Left hindlimb (tissue), 1 donor: ENCODE measurements at regions not wholly inside any gene's neighbourhood (a gene's known extent, or its start where the extent isn't known, plus 50 kb on each side); places are given as distances from the start of the nearest gene placed in this dataset.

Source experiments
- DNase-seq: peaks from one replicate; pipeline ENCODE4 v3.0.0-alpha.2; 2018

DNA sequence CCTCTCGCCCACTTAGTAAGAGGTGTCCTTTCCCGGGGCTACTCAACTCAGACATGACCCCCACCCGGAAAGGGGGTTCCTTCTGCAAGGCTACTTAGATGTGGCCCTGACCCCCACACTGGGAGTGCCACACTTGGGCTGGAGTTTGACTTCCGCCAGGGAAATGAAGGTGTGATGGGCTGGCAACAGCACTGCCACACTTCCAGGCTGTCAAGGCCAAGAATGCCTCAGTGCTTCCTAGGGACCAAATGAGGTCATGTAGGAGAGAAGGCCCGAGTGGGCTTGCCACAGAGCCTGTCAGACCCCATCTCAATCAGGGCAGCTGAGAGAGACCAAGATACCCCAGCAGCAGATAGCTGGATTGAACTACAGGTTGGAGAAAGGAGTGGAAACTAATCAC, 55.5 kb downstream of the DRD1 start:
- no peak for DNase-seq

DNA sequence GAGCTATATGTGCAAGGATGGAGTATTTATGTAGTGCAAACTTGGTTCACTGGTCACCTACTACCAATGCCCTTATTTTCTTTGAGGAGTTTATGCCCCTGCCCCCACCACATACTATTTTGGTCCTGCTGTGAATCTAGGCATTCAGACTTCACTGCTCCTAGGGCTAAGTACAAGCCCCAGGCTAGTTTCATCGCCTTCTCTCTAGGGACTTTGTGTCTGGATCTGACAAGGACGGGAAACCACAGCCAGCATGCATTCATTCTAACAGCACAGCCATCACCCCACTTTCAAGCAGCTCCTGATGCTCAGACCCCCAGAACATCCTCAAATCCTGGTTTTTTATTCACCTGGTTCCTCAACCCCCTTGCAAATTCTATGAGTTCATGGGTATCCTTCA, 56.8 kb downstream of the DRD1 start:
- no peak for DNase-seq

DNA sequence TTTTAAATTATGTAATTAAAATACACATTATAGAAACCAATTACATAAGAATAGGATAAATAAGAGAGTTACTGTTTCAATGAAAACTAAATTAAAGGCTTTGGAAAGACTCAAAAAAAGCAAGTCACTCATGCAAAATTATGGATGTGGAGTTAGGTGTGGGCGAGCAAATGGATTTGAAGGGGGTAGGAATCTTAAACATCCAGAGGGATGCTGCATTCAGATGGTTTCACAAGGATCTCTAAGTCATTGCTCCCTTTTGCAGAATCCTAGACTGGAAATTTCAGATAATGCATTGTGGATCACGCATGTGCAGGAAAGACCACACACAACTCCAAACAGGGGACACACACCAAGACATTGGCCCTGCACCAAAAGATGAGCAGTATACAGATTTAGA, 57.5 kb downstream of the DRD1 start:
- DNase-seq, result no peak

DNA sequence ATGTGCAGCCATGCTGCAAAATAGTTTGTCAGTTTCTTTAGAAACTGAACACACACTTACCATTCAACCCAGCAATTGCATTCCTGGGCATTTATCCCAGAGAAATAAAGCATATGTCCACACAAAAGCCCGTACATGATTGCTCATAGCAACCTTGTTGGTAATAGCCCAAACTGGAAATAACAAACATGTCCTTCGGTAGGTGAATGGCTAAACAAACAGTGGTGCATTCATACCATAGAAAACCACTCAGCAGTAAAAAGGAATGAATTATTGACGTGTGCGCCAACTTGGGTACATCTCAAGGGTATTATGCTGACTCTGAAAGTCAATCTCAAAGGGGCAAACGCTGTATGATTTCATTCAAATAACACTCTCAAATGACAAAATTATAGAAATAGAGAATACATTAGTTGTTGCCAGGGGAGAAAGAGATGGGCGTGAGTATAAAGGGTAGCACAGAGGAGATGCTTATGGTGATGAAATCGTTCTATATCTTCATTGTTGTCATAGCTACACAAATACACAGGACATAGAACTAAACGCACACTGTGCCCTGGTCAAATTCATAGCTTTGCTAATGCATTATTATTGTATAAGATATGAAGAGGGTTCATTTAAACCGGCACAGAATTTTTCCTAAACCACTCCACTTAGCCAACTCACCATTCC, 58.2 kb downstream of the DRD1 start:
- no peak for DNase-seq

DNA sequence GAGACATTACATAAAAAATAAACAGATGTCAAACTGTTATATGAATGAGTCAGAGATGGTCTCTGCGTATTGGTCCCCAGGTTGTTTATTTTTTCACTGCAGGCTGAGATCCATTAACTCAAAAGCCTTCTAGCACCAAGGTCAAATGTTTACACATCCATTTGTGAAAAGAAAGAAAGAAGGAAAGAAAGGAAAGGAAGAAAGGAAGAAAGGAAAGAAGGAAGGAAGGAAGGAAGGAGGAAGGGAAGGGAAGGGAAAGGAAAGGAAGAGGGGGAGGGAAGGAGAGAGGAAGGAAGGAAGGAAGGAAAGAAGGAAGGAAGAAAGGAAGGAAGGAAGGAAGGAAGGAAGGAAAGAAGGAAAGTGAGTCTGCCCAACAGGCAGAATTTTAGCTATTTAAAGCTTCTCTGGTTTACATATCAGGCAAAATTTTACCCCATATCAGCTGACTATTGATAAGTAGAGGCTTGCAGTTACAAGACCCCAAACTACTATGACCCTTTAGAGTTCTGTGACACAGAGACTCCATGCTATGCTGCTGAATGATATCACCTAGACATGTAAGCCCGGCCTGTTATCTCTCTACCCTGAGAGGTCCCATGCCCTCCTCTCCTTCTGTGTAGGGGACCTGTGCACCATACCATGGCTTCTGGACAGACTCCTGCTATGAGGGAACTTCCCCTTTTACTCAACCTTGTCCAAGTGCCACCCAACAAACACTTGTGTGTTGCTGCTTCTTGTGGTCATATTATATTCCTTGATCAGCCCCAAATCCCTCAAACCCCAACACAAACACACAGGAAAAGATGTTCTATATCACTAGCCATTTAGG, 59.0 kb downstream of the DRD1 start:
- no peak for DNase-seq

DNA sequence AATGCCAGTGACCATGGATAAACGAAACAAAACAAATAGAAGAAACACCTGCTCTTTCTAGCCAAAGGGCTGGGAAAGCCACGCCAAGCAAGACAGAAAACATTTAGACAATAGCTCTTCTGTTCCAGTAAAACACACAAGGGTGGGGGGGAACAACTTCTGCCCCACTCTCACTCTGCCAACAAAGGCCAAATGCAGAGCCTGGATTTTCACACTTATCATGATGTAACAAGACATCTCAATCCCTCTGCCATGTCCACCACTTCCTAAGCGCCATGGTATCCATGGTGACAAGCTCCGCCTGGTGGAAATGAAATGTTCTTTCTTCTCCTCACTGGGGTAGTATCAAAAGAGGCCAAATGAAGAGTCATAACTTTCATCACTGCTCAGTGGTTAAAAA, 60.6 kb downstream of the DRD1 start:
- DNase-seq, result no peak

DNA sequence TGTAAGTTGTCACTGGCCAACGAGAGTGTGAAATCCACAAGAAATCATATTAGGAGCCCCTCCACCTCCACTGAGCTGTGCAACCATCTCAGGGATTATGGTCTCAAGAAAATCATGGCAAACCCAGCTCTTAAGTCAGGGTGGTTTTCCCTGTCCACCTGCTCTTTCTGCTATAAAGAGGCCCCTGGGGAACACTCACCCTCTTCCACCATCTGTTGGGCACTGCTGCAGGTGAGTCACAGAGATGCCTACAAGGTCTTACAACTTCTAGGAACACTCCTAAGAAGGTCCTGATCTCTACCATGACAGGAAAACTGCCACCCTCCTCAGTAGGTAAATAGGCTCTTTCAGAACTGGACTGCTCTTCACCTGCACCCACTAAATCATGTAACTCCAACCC, 61.8 kb downstream of the DRD1 start:
- DNase-seq, result no peak

DNA sequence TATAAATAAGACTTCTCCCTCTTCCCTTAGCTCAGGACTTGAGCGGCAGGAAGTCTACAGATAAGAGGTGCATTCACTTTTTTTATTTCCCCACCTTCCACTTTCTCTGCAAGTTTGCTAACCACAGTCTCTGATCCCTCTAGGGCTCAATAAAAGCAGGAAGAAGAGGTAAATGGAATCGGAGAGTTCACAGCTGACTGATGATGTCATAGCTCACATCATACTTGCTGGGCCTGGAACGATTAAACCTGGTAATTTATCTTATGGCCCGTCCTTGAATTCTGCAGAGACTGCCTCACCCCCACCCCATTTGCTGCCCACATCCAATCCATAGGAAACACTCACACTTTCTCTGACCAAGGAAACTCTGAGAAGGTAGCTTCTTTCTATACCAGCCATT, 62.9 kb downstream of the DRD1 start:
- DNase-seq, result no peak

DNA sequence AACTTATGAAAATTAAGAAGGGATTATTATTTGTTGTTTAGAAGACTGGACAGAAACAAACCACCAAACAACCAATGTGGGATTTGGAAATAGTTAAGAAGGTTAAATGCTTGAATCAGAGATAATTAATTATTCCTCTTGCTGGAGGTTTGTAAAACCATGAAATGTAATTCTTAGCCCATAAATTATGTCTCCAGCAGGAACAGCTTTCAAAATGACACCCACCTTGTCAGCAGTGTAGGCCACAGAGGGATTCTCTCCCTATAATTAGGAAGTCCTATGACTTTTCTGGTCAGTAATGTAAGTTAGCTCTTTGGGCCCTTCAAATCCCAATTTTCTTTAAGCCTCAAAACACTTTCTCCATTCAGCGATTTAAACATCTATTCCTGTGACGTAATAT, 63.3 kb downstream of the DRD1 start:
- no peak for DNase-seq

DNA sequence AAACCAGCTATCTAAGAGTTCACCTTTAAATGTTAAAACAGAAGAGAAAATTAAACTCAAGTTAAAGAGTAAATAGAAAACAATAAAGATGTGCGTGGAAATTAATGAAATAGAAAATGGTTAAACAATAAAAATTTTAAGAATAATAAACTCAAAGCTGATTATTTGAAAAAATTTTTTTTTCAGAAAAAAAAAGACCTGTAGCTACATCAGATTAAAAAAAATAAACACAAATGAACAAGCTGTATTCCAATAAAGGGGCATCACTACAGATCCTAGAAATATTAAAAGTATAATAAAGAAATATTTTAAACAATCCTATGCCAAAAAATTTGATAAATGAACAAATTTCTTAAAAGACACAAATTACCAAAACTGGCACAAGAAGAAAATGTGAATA, 64.1 kb downstream of the DRD1 start:
- no peak for DNase-seq

DNA sequence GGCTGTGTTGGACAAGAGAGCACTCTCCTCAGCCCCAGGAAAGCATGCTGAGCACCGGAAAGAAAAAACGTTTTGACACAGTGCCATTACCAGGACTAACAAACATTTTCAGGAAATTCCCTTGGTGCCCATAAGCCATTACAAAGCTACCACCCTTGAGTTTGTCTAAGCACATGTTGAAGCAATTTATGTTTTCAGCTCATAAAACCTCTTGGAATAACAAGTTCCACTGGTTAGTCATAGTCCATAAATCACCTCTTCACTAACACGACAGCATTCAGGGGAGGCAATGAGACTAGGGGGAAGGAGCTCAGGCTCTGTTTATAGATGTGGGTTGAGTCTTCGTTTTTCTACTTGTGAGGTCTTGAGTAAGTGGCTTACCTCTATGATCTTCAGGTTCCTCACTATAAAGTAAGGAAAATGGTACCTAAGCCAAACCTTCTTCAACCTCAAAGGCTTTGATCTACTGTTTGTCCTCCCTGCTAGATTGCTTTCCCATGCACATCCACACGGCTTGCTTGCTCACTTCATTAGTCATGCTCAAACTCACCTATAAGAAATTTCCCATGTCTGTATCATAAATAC, 65.4 kb downstream of the DRD1 start:
- no peak for DNase-seq

DNA sequence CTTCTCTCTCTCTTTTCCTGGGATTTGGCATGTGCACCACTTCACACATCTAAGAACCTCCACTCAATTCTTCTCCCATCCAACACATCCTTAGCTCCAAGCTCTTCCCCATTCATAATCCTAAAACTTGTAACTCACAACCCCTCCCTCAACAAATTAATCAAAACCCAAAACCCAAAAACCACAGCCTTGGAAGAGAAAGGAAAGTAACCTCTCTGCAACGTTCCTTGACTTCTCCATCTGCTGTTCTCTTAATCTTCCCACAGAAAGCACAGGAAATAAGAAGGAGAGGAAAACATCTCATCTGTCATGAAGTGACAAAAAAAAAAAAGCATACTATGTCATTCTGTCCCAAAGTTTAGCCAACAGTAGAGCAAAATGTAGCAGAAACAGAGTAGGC, 66.2 kb downstream of the DRD1 start:
- DNase-seq, result no peak

DNA sequence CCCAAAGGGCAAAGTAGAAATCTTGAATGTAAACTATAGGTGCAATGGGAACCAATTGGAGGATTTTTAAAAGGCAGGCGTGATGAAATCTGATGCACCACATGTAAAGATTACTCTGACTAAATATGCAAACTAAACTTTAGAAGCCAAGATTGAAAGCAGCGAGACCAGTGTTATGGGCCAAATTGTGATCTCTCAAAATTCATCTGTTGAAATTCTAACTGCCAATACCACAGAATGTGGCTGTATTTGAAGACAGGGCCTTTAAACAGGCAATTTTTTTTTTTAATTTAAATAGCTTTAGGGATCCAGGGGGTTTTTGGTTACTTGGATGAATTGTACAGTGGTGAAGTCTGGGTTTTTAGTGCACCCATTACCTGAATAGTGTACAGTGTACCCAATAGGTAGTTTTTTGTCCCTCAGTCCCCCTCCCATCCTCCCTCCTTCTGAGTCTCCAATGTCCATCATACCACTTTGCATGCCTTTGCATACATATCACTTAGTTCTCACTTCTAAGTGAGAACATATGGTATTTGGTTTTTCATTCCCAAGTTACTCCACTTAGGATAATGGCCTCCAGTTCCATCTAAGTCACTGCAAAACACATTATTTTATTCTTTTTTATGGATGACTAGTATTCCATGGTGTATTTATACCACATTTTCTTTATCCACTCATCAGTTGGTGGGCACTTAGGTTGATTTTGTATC, 69.7 kb downstream of the DRD1 start:
- no peak for DNase-seq

DNA sequence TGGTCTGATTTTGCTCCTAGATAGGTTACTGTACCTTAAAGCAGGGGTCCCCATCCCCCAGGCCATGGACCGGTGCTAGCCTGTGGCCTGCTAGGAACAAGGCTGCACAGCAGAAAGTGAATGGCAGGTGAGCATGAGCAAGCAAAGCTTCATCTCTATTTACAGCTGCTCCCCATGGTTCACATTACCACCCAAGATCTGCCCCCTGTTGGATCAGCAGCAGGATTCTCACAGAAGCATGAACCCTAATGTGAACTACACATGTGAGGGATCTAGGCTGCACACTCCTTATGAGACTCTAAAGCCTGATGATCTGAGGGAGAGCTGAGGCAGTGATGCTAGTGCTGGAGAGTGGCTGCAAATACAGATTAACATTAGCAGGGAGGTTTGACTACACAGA, 78.1 kb downstream of the DRD1 start:
- no peak for DNase-seq

DNA sequence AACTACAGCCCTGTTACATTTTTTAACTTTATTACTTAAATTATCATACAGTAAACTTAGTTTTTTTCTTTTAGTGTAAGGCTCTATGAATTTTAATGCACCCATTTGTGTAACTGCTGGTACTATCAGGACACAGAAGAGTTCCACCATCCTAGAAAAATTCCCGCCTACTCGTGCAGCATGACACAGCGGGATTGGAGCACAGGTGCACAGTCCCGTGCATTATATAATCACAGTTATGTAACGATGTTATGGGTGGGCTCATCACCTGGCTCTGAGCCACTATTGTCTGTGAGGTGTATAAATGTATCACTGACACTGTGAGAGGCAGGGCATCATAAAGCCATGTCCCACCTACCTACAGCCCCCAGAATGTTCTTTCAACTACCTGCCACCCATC, 80.7 kb downstream of the DRD1 start:
- DNase-seq, result no peak

DNA sequence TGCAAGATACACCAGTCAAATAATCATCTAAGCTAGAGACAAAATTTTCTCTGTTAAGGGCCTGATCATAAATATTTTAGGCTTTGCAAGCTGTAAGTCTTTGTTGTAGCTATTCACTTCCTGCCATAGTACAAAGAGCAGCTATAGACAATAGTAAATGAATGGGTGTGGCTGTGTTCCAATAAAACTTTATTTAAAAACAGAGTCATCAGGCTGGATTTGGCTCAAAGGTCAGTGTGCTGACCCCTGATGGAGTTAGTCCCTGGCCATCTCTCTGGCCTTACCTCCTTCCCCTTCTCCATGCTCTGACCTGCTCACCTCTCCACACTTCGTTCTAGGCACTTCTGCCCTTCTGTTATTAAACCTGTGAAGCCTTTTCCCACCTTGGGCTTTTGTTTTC, 86.0 kb downstream of the DRD1 start:
- DNase-seq, result no peak

DNA sequence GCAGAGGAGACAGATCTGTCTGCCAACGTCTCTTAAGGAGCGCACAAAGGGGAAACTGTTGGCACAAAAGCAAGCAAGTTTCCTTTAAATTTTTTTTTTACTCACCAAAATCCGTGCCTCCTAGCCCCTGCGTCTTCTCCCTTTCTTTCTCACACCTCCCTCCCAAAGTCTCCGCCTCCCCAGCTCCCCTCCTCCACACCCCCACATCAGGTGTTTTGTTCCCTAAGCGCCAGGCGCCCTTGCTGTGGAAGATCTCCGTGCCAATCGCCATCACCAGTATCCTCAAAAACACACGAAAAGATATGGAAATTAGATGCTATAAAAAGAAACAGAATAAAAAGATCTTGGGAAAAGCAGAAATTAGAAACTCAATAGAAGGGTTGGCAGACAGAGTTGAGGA, 87.6 kb downstream of the DRD1 start:
- no peak for DNase-seq

DNA sequence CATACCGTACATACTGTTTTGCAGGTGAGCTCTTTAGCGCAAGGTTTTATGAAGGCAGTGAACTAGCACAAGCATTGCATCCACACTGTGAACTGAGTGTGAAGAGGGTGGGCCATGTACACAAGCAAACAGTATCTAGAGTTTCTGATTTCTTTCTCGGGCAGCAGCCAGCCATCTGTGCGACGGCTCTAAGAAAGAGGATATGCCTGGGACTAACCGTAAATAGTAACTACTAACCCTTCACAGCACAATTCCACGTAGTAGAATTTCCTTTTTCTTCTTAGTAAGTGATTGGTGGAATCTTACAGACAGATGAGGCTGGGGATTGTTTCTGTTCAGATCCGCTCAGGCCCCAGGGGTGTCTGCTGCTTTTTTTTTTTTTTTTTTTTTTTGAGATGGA, 89.0 kb downstream of the DRD1 start:
- DNase-seq, result no peak

DNA sequence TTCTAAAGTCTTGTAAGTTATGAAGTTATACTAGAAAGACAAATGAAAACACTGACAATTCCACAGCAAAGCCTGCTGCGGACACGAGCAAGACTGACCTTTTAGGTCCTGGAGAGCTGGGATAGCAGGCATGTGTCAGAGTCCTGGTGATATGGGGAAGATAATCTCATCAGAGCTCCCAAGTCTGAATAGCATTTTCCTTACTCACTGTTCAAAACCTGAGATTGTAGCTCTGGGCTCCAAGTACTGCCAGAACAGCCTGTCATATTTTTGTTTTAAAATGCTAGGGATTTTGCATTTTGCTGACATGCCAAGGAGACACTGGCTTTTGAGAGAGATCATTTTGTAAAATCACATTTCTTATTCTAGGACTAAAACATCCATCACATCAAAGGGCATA, 90.1 kb downstream of the DRD1 start:
- no peak for DNase-seq

DNA sequence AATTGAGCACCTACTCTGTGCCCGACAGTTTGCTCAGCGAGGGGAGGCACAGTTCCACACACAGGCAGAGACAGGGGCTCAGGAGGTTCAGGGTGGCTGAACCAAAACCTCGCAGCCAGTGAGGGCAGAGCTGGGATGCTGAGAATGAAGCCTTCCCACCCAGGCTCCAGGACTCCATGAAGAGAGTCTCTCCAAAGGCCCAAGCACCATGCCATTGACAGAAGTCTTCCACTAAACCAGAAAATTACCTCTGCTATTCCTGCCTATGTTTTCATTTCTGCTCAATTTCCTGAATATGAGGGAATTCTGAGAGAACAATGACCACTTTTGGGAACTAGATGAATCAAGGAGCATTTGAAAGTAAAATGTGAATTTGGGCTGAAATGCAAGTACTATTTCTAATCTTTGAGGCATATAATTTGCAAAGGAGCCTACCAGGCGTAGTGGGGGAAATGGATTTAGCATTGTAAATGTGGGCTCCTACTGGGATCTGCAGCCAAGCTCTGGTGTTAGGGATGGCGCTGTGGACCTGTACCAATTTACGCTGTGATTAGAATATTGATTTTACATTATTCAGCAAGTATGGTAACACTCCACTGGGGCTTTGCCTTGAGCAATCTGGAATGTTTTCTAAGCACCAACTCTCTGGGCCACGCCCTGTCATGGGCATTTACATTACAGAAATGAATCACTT, 91.9 kb downstream of the DRD1 start:
- no peak for DNase-seq

DNA sequence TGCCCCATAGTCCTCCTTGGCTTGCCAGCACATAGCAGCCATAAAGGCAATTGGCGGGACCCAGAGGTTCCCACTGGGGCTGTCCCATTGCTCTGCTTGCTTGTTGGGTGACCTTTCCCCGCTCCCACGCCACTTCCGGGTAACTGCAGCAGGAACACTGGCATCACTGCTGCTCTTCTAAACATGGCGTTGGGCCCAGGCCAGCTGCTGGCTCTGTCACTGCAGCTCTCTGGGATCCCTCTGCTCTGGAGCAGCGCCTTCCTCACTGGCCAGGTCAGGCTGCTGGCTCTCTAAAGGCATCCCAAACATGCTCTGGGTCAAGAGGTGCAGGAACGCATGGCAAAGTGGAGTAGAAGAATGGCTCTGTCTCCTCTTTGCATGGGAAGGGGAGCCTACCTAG, 92.9 kb downstream of the DRD1 start:
- no peak for DNase-seq

DNA sequence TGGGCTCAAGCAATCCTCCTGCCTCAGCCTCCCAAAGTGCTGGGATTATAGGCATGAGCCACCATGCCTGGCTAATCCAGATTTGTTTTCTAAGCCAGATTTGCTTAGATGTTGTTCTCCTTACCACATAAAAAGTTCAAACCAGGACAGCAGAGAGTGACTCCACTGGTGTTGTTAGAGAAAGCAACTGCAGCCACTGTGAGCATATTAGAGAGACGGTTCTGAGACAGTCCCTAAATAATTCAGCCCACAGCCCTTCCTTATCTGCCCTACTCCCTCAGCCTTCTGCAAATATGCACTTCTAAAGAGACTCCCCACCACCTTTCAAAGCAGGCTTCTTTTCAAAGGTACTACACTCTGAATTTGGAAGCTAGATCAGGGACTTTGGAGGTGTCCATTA, 96.1 kb downstream of the DRD1 start:
- no peak for DNase-seq

DNA sequence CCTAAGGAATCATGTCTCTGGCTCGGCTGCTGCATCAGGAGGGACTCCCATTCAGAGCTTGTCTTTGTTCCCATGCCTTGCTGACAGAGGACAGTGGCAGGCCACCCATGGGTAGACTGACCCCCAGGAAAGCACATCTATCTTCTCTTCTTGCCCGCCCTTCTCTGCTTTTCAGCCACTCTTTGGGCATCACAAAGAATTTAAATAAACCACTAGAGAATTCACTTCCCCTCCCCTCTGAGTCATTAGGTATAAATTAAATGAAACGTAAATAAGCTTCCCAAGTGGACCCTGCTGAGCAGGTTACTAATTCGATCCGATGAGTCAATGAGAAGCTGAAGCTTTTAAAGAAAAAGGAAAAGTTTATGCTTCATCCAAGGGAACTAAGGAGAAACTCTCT, 97.0 kb downstream of the DRD1 start:
- no peak for DNase-seq
